Endothelial cell of umbilical vein (primary cell): ENCODE measurements at regions not wholly inside any gene's neighbourhood (a gene's known extent, or its start where the extent isn't known, plus 50 kb on each side); places are given as distances from the start of the nearest gene placed in this dataset.
"Not testable (repeated sequence)": the region's sequence is repeated elsewhere in the genome, so short reads cannot be mapped to it uniquely, and the experiment has no call there.

Source experiments
- BruUV-seq: library from RNA; stranded (reverse); fragments of 400-500 nt; replicated peaks from 2 replicates; lab custom pipeline; 2021; lab: Mats Ljungman, UMichigan
- CTCF ChIA-PET: fragments of 300-600, 350-600 bp; sonication (Branson Sonifier 250); formaldehyde crosslinking; loops from one replicate; lab custom pipeline; 2021; ENCODE audit warnings: antibody characterized with exemption, inconsistent platforms; lab: Charles Lee
- POLR2A ChIA-PET: fragments of 300-600, 350-600 bp; sonication (Branson Sonifier 250); formaldehyde crosslinking; loops from one replicate; lab custom pipeline; 2021; ENCODE audit warnings: antibody characterized with exemption, inconsistent platforms; lab: Charles Lee
- DNase-seq: peaks from one replicate; pipeline ENCODE4 v3.0.0-alpha.2; 2011; ENCODE audit warnings: low read depth, low spot score
- FAIRE-seq: peaks from 2 replicates; lab custom pipeline; 2011; peaks lifted over from hg19 to GRCh38; lab: Jason Lieb, UNC
- H2AFZ ChIP-seq: 2 replicates; pipeline ENCODE4 v1.6.0; 2012; ENCODE audit warnings: low read depth, low read length, control low read depth, inconsistent platforms
- H3K27ac ChIP-seq: 2 replicates; pipeline ENCODE4 v1.5.1; 2011; ENCODE audit warnings: low read depth, mild to moderate bottlenecking, control low read depth, low read length, moderate library complexity; ENCODE audit not compliant: insufficient read depth
- H3K27me3 ChIP-seq, 2 experiments: 2 replicates each; pipeline versions ENCODE4 v1.6.0 to v1.6.1; 2011; ENCODE audit warnings: low read length in 2 of 2, mixed read lengths in 1 of 2; ENCODE audit not compliant: control insufficient read depth in 2 of 2, insufficient read depth in 2 of 2
- H3K36me3 ChIP-seq, 2 experiments: 2 replicates in 1 of 2; 3 replicates in 1 of 2; pipeline ENCODE4 v1.5.1; 2011; ENCODE audit warnings: low read length in 2 of 2, mild to moderate bottlenecking in 1 of 2, moderate library complexity in 1 of 2; ENCODE audit not compliant: control insufficient read depth in 2 of 2, insufficient read depth in 2 of 2; ENCODE audit errors: extremely low read depth in 1 of 2
- H3K4me1 ChIP-seq: 3 replicates; pipeline ENCODE4 v1.5.1; 2011; ENCODE audit warnings: mild to moderate bottlenecking, low read length; ENCODE audit not compliant: control insufficient read depth, insufficient read depth; ENCODE audit errors: extremely low read depth
- H3K4me2 ChIP-seq: 2 replicates; pipeline ENCODE4 v1.6.1; 2011; ENCODE audit warnings: low read length, control low read depth, mixed read lengths; ENCODE audit not compliant: insufficient read depth
- H3K4me3 ChIP-seq, 3 experiments: fragments of 200-600 bp in 1 of 3; sonication (generic), shearing (Covaris generic) in 1 of 3; replicated peaks in 1 of 3; 2 replicates each; pipeline ENCODE4 v1.5.1; 2011 to 2016; ENCODE audit warnings: control low read depth in 3 of 3, low read length in 3 of 3, mild to moderate bottlenecking in 2 of 3, inconsistent platforms in 1 of 3, low read depth in 1 of 3, moderate library complexity in 1 of 3; ENCODE audit not compliant: insufficient read depth in 1 of 3
- H3K79me2 ChIP-seq: 2 replicates; pipeline ENCODE4 v1.6.0; 2012; ENCODE audit warnings: low read length, inconsistent platforms; ENCODE audit not compliant: control insufficient read depth, insufficient read depth
- H3K9ac ChIP-seq: replicated peaks from 2 replicates; pipeline ENCODE3; 2011; ENCODE audit warnings: low read length, control low read depth; ENCODE audit not compliant: insufficient read depth; ENCODE audit errors: extremely low read depth
- H3K9me1 ChIP-seq: replicated peaks from 3 replicates; pipeline ENCODE4 v1.6.0; 2011; ENCODE audit warnings: mild to moderate bottlenecking, low read length; ENCODE audit not compliant: control insufficient read depth, insufficient read depth; ENCODE audit errors: extremely low read depth
- H3K9me3 ChIP-seq: replicated peaks from 2 replicates; pipeline ENCODE4 v1.5.1; 2012; ENCODE audit warnings: low read length, inconsistent platforms; ENCODE audit not compliant: control insufficient read depth, insufficient read depth
- H4K20me1 ChIP-seq: replicated peaks from 2 replicates; pipeline ENCODE3; 2011; ENCODE audit warnings: mild to moderate bottlenecking, low read length; ENCODE audit not compliant: control insufficient read depth, insufficient read depth; ENCODE audit errors: extremely low read depth
- EZH2 ChIP-seq: IDR thresholded peaks from 2 replicates; pipeline ENCODE4 v1.6.1; 2012; ENCODE audit warnings: borderline replicate concordance, low read depth, mild to moderate bottlenecking, moderate library complexity, low read length, inconsistent platforms; ENCODE audit not compliant: severe bottlenecking
- FOS ChIP-seq: IDR thresholded peaks from 2 replicates; pipeline ENCODE4 v1.6.1; 2011; ENCODE audit warnings: mild to moderate bottlenecking, low read length, moderate library complexity, borderline replicate concordance; ENCODE audit not compliant: insufficient read depth
- POLR2A ChIP-seq: IDR thresholded peaks from 2 replicates; pipeline ENCODE4 v1.6.1; 2012; ENCODE audit warnings: low read depth, mild to moderate bottlenecking, control low read depth, low read length
- POLR2AphosphoS5 ChIP-seq: IDR thresholded peaks from 2 replicates; pipeline ENCODE4 v1.6.1; 2012; ENCODE audit warnings: low read depth, mild to moderate bottlenecking, control low read depth, low read length, moderate library complexity; ENCODE audit not compliant: insufficient read depth
- dilution Hi-C: fragments of 300-500 bp; cut with MboI; formaldehyde crosslinking; loops from one replicate; pipeline ENCODE4 v1.15.0; 2019; ENCODE audit warnings: low sequenced_read_pairs; ENCODE audit not compliant: extremely low pct_ligation_motif_present
- intact Hi-C: fragments of 100-400 bp; cut with micrococcal nuclease; formaldehyde crosslinking; loops from one replicate; pipeline ENCODE4 v1.10.0; 2022
- TF ChIP-seq, protein P1 (sequence below): IDR thresholded peaks from 2 replicates; pipeline ENCODE4 v1.6.1; 2011; ENCODE audit not compliant: insufficient read depth, insufficient read length
- TF ChIP-seq, protein P2 (sequence below), 2 donors: IDR thresholded peaks; 1 replicate in 1 of 2; 2 replicates in 1 of 2; pipeline ENCODE4 v1.5.1; 2011; ENCODE audit warnings: low read length in 2 of 2, mild to moderate bottlenecking in 2 of 2, moderate library complexity in 2 of 2, control low read depth in 1 of 2, inconsistent platforms in 1 of 2, low read depth in 1 of 2; ENCODE audit not compliant: insufficient read depth in 1 of 2; ENCODE audit errors: extremely low read depth in 1 of 2

GRCh38 chr20:29410806-29411457 lies 1846.5 kb upstream of the DEFB115 start:
- H3K27ac ChIP-seq, result no peak overlapping the region
- POLR2A ChIA-PET, result no interaction called here
- no peak overlapping the region for H3K9ac ChIP-seq
- no peaks in the 10 kb centered on the region for H3K27me3 ChIP-seq
- intact Hi-C loops (no loop called here), dilution Hi-C loops (no loop called here)
- no peaks in the 10 kb centered on the region for H3K36me3 ChIP-seq
- no peaks in the 10 kb centered on the region for H3K79me2 ChIP-seq
- H3K4me2 ChIP-seq, result no peak overlapping the region
- no peak for TF ChIP-seq EZH2
- TF ChIP-seq, protein P1, sequence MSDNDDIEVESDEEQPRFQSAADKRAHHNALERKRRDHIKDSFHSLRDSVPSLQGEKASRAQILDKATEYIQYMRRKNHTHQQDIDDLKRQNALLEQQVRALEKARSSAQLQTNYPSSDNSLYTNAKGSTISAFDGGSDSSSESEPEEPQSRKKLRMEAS, result no peak
- TF ChIP-seq POLR2AphosphoS5, result no peak
- TF ChIP-seq, protein P2, sequence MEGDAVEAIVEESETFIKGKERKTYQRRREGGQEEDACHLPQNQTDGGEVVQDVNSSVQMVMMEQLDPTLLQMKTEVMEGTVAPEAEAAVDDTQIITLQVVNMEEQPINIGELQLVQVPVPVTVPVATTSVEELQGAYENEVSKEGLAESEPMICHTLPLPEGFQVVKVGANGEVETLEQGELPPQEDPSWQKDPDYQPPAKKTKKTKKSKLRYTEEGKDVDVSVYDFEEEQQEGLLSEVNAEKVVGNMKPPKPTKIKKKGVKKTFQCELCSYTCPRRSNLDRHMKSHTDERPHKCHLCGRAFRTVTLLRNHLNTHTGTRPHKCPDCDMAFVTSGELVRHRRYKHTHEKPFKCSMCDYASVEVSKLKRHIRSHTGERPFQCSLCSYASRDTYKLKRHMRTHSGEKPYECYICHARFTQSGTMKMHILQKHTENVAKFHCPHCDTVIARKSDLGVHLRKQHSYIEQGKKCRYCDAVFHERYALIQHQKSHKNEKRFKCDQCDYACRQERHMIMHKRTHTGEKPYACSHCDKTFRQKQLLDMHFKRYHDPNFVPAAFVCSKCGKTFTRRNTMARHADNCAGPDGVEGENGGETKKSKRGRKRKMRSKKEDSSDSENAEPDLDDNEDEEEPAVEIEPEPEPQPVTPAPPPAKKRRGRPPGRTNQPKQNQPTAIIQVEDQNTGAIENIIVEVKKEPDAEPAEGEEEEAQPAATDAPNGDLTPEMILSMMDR (IDR thresholded peaks at IDR 0.05; ENCODE audit: extremely low read depth in 1 of 2, insufficient read depth in 1 of 2, low read depth in 1 of 2, low read length in 2 of 2), result no peak
- no peak for TF ChIP-seq POLR2A
- TF ChIP-seq FOS, result no peak
- no peaks in the 10 kb centered on the region for H3K4me1 ChIP-seq
- no peaks in the 10 kb centered on the region for H3K9me1 ChIP-seq
- H3K4me3 ChIP-seq, result no peak overlapping the region
- FAIRE-seq, result no peak
- H3K9me3 ChIP-seq, result peaks cover 13% of the 10 kb centered on the region
- CTCF ChIA-PET, result no interaction called here
- DNase-seq, result no peak
- no peaks in the 10 kb centered on the region for H4K20me1 ChIP-seq
- no TSS peak for BruUV-seq
- no peak overlapping the region for H2AFZ ChIP-seq

- dilution Hi-C loops, H3K79me2 ChIP-seq, FAIRE-seq, DNase-seq, H3K4me2 ChIP-seq, H3K36me3 ChIP-seq, H4K20me1 ChIP-seq, H3K9me1 ChIP-seq, H3K4me1 ChIP-seq, POLR2A ChIA-PET, BruUV-seq, CTCF ChIA-PET, H3K4me3 ChIP-seq, H3K27me3 ChIP-seq, H3K27ac ChIP-seq, intact Hi-C loops, H2AFZ ChIP-seq, H3K9ac ChIP-seq: not testable (repeated sequence)
- peaks cover 12% of the 10 kb centered on the region for H3K9me3 ChIP-seq
These were observed 1846.0 kb upstream of the DEFB115 start for GRCh38 chr20:29411458-29411820.
